ENCODE measurements at regions not wholly inside any gene's neighbourhood (a gene's known extent, or its start where the extent isn't known, plus 50 kb on each side); places are given as distances from the start of the nearest gene placed in this dataset.
"Not testable (repeated sequence)": the region's sequence is repeated elsewhere in the genome, so short reads cannot be mapped to it uniquely, and the experiment has no call there.

DNA sequence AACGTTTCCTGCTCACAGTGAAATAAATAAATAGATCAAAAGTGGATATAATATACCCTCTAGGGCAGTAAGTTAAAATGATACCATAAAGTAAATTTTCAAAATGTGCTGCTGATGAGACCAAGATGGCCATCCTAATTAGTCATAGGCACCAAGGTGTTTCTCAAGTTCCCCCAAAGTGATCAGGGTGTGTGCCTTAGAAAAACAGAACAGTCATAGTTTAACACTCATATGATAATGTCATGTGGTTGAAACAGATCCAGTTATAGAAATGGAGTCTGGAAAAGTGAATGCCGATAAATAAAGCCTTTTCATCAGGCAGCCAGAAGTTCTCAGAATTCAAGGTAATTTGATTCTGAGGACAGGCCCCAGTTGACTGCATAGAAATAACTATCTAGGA lies 161.5 kb upstream of the CDKN2B start:
- TF ChIP-seq, protein P1, sequence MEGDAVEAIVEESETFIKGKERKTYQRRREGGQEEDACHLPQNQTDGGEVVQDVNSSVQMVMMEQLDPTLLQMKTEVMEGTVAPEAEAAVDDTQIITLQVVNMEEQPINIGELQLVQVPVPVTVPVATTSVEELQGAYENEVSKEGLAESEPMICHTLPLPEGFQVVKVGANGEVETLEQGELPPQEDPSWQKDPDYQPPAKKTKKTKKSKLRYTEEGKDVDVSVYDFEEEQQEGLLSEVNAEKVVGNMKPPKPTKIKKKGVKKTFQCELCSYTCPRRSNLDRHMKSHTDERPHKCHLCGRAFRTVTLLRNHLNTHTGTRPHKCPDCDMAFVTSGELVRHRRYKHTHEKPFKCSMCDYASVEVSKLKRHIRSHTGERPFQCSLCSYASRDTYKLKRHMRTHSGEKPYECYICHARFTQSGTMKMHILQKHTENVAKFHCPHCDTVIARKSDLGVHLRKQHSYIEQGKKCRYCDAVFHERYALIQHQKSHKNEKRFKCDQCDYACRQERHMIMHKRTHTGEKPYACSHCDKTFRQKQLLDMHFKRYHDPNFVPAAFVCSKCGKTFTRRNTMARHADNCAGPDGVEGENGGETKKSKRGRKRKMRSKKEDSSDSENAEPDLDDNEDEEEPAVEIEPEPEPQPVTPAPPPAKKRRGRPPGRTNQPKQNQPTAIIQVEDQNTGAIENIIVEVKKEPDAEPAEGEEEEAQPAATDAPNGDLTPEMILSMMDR (IDR thresholded peaks at IDR 0.05; ENCODE audit: low read depth, low read length): no peak
- no peak overlapping the region for H3K4me3 ChIP-seq (ENCODE audit: low read depth, low read length)

DNA sequence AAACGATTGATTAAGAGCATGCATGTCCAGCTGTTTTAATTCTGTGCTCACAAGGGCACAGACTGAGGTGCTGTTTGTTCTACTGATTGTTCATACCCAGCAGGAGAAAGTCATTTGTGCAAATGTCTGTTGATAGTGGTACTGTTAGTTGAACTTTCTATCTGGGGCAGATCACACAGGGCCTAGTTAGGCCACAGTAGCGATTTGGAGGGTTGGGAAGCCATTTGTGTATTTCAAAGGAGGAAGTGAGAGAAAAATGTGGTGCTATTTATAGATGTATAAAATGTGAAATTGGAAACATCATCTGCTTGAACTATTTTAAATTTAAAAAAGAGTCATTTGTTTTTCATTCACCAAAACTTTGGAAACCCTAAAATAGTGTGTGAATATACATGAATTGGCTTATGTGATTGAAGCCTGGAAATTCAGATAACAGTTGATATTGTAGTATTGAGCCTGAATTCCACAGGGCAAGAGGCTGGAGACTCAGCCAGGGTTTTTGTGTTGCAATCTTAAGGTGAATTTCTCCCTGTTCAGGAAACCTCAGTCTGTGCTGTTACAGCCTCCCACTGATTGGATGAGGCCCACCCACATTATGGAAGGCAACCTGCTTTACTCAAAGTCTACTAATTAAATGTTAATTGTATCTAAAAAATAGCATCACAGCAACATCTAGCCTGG lies 162.0 kb upstream of the CDKN2B start:
- H3K4me3 ChIP-seq (ENCODE audit: low read depth, low read length): no peak overlapping the region
- TF ChIP-seq, protein P1 (IDR thresholded peaks at IDR 0.05; ENCODE audit: low read depth, low read length): no peak

DNA sequence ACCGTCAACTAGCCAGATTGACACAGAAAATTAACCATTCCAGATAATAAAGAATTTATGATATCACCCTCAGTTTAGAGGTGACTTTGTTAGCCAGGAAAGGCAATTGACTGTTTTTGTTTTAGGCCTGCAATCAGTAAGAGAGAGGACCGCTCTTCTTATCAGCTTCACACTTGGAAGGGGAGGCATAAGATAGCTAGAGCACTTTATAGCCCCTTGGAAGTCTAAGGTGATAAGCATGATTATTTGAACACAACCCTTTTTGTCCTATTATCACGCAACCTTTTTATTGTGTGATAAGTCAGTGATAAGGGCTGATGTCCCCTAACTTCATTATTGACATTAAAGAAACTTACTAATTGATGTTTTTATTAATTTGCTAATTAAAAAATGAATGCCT lies 162.6 kb upstream of the CDKN2B start:
- TF ChIP-seq, protein P1 (IDR thresholded peaks at IDR 0.05; ENCODE audit: low read depth, low read length): no peak
- no peak overlapping the region for H3K4me3 ChIP-seq (ENCODE audit: low read depth, low read length)

DNA sequence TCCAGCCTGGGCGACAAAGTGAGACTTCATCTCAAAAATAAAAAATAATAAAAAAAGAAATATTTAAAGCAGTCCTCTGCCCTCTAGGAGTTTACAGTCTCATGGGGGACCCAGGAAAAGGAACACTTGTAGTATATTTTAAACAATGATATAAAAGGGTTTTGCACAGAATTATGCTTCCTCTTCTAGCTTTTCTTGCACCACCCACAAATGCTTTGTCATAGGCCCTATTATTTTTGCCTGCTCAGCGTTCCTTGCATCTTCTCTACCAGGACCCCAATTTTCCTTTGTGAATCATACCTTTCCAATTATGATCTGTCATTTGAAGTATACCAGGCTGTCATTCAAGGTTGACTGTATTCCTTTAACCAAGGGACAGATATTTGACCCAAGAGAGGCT lies 164.8 kb upstream of the CDKN2B start:
- H3K4me3 ChIP-seq (ENCODE audit: low read depth, low read length): no peak overlapping the region
- TF ChIP-seq, protein P1 (IDR thresholded peaks at IDR 0.05; ENCODE audit: low read depth, low read length): no peak

DNA sequence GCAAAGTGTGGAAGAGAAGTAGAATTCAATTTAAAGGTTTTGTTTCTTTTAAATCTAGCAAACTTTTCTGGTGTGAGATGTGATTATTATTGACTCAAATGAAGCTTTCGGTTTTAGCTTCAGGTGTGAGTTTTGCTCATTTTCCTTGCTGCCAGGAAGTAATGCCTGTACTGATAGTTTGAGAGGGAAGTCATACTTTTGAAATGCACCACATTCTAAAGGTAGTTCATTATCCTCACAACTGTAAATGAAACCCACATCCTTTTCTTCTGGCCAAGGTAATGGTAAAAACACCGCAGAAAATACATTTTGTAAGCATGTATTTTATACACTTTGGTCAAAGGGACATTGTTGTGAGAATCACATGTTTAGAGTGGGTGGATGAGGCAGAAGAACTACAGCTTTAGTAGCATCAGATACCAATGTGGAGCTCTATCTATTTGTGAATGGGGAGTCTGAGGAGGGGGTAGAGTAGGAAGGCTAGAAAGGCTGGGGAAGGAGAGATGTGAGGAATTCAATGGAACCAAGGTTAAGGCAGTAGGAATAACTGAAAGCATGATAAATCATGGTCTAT lies 167.0 kb upstream of the CDKN2B start:
- no peak overlapping the region for H3K4me3 ChIP-seq (ENCODE audit: low read depth, low read length)

DNA sequence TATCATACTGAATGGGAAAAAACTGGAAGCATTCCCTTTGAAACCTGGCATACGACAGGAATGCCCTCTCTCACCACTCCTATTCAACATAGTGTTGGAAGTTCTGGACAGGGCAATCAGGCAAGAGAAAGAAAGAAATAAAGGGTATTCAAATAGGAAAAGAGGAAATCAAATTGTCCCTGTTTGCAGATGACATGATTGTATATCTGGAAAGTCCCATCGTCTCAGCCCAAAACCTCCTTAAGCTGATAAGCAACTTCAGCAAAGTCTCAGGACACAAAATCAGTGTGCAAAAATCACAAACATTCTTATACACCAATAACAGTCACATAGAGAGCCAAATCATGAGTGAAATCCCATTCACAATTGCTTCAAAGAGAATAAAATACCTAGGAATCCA lies 171.9 kb upstream of the CDKN2B start:
- H3K4me3 ChIP-seq (ENCODE audit: low read depth, low read length): not testable (repeated sequence)

More for the DNA sequence above, 167.0 kb upstream of the CDKN2B start:
- TF ChIP-seq, protein P1 (IDR thresholded peaks at IDR 0.05; ENCODE audit: low read depth, low read length): no peak

DNA sequence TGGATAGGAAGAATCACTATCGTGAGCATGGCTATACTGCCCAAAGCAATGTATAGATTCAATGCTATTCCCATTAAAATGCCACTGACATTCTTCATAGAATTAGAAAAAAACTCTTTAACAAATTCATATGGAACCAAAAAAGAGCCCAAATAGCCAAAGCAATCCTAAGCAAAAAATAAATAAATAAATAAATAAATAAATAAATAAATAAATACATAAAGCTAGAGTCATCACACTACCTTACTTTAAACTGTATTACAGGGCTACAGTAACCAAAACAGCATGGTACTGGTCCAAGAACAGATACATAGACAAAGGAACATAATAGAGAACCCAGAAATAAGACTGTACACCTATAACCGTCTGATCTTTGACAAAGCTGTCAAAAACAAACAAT lies 180.4 kb upstream of the CDKN2B start:
- no peak overlapping the region for H3K4me3 ChIP-seq (ENCODE audit: low read depth, low read length)
- TF ChIP-seq, protein P1 (IDR thresholded peaks at IDR 0.05; ENCODE audit: low read depth, low read length): no peak

DNA sequence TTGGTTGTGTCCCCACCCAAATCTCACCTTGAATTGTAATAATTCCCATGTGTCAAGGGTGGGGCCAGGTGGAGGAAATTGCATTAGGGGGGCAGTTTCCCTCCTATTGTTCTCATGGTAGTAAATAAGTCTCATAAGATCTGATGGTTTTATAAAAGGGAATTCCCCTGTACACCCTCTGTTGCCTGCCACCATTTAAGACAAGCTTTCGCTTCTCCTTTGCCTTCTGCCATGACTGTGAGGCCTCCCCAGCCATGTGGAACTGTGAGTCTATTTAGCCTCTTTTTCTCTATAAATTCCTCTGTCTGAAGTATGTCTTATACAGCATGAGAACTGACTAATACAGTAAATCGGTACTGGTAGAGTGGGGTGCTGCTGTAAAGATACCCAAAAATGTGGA lies 187.9 kb upstream of the CDKN2B start:
- H3K4me3 ChIP-seq (ENCODE audit: low read depth, low read length): not testable (repeated sequence)

Data from WI38 (cell line).